ENCODE measurements at regions not wholly inside any gene's neighbourhood (a gene's known extent, or its start where the extent isn't known, plus 50 kb on each side); places are given as distances from the start of the nearest gene placed in this dataset.
A peak's percentile ranks its signal among the peaks of the same experiment; 100 is the strongest.

DNA sequence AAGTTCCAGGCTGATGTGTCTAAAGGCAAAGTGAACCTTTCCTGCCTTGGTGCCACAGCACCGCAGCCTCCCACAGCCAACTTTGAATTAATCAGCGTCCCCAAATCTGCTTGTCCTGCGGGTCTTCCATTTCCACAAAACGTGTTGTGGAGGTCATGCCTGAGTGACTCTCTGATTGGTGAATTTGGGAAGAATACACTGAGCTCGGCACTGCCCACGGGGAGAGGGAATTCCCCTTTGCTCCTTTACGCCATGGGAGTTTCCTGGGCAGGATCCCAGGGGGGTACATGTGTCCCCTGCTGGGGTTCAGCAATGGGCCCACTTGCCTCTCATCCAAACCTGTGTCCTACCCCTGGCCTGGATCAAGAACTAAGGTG lies 90.4 kb downstream of the LHX2 start:
- TF ChIP-seq, protein P1, sequence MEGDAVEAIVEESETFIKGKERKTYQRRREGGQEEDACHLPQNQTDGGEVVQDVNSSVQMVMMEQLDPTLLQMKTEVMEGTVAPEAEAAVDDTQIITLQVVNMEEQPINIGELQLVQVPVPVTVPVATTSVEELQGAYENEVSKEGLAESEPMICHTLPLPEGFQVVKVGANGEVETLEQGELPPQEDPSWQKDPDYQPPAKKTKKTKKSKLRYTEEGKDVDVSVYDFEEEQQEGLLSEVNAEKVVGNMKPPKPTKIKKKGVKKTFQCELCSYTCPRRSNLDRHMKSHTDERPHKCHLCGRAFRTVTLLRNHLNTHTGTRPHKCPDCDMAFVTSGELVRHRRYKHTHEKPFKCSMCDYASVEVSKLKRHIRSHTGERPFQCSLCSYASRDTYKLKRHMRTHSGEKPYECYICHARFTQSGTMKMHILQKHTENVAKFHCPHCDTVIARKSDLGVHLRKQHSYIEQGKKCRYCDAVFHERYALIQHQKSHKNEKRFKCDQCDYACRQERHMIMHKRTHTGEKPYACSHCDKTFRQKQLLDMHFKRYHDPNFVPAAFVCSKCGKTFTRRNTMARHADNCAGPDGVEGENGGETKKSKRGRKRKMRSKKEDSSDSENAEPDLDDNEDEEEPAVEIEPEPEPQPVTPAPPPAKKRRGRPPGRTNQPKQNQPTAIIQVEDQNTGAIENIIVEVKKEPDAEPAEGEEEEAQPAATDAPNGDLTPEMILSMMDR (IDR thresholded peaks at IDR 0.05; ENCODE audit: insufficient read depth, low read depth, low read length, missing control alignments), result no peak
- no peak overlapping the region for H3K4me3 ChIP-seq (ENCODE audit: low read length)
- DNase-seq (ENCODE audit: low read depth), result no peak

DNA sequence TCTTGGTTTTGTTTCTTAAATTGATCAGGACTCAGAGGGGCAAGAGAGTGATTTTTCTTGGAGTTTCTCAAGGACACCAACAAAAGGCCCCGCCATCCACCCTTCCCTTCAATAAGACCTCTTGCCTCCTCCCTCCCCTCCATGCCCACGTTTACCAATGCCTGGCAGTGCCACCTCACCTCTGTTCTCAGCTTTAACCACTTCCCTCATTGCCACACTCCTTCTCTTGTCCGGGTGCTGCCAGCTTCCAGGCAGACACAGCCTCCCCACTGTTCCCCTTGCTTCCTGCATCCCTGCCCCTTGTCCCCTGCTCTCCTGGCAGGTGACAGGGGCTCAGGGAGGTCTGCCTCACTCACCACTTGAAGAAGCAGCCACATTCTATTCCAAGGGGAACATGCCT lies 90.8 kb downstream of the LHX2 start:
- no peak for DNase-seq (ENCODE audit: low read depth)
- TF ChIP-seq, protein P1 (IDR thresholded peaks at IDR 0.05; ENCODE audit: insufficient read depth, low read depth, low read length, missing control alignments), result no peak
- H3K4me3 ChIP-seq (ENCODE audit: low read length), result no peak overlapping the region

DNA sequence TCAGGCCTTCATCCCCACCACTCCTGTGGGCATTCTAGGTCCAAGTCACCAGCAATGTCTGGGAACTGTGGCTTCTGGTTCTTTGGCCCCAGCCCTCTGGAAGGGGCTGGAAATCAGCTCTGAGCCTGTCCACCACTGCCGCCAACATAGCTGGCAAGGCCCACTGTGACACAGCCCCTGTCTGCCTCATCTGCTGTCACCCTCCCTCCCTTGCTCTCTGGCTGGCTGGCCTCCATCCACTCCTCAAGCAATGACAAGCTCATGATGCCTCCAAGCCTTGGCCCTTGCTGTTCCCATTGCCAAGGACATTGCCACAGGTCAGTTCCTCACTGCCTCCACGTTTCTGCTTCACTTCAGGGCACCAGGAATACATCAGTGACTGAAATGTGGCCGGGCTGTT lies 93.7 kb downstream of the LHX2 start:
- DNase-seq (ENCODE audit: low read depth), result no peak
- H3K4me3 ChIP-seq (ENCODE audit: low read length), result no peak overlapping the region
- TF ChIP-seq, protein P1 (IDR thresholded peaks at IDR 0.05; ENCODE audit: insufficient read depth, low read depth, low read length, missing control alignments), result no peak

DNA sequence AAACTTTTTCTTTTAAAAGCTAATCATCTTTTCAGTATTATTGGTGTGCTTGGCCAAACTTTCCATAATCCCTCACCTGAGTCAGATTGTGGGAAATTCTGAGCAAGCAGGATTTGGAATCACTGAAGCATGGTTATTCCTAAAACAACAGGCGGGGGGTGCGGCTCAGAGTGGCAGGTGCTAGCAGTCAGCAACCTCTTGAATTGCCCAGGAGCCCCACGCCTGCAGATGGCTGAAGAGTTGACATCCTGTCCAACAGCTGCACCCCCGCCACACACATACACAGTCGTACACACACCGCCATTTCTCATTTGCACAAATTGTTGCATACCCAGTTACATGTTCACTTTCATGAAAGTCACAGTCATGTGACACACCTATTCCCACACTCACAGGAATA lies 96.6 kb downstream of the LHX2 start:
- TF ChIP-seq, protein P1 (IDR thresholded peaks at IDR 0.05; ENCODE audit: insufficient read depth, low read depth, low read length, missing control alignments), result no peak
- no peak for DNase-seq (ENCODE audit: low read depth)
- no peak overlapping the region for H3K4me3 ChIP-seq (ENCODE audit: low read length)

DNA sequence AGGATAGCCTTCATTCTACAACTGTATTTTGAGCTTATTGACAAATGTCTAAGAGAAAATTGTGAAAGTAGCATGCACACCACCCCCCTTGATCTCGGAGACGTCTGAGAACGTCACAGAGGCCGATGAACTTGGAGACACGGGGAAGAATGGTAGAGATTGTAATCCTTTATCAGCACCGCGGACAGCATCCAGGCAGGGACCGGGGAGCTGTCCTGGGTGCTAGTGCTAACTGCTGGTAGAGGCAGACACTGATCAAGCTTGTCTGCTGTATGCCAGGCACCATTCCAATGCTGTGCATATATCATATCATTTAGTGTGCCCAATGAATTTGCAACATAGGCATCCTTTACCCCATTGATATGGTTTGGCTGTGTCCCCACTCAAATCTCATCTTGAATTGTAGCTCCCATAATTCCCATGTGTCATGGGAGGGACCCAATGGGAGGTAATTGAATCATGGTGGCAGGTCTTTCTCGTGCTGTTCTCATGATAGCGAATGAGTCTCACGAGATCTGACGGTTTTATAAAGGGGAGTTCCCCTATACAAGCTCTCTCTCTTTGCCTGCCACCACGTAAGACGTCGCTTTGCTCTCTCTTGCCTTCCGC lies 98.8 kb downstream of the LHX2 start:
- TF ChIP-seq, protein P1 (IDR thresholded peaks at IDR 0.05; ENCODE audit: insufficient read depth, low read depth, low read length, missing control alignments), result no peak
- peak; percentile 75 for DNase-seq (ENCODE audit: low read depth)
- no peak overlapping the region for H3K4me3 ChIP-seq (ENCODE audit: low read length)

DNA sequence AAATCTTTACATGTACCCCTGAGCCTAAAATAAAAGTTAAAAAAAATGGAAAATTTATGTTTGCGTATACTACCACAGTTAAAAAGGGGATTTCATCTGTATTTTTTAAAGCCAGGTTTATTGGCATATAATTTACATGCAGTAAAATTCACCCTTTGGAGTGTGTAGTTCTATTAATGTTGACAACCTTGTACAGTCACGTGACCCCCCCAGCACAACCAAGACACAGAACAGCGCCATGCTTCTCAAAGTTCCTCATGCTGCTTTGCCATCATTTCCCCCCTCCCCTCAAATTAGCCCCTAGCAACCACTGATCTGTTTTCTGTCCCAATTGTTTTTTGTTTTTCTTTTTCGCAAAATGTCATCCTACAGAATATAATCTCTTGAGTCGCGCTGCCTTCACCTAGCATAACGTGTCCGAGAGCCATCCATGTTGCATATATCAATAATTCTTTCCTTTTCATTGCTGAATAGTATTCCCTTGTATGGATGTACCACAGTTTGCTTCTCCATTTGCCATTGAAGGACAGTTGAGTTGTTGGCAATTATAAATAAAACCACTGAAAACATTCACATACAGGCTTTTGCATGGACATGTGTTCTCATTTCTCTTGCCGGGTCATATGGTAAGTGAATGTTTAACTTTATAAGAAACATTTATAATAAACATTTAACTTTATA lies 105.3 kb downstream of the LHX2 start:
- TF ChIP-seq, protein P1 (IDR thresholded peaks at IDR 0.05; ENCODE audit: insufficient read depth, low read depth, low read length, missing control alignments), result no peak
- DNase-seq (ENCODE audit: low read depth), result no peak
- no peak overlapping the region for H3K4me3 ChIP-seq (ENCODE audit: low read length)

DNA sequence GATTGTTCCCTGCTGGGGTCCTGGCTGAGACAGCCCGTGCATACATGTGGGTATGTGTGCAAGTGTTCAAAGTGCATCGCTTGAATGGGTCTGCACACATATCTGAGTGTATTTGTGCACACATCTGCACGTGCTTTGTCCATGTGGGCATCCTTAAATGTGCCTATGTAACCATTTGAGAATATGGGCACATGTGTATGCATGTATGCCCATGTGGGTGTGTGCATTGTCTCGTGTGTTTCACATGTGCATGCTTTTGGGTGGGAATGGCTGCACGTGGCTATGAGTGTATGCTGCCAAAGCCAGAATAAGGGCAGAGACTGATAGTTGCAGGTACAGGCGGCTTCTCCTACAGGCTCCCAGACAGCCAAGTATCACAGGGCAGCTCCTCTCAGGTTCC lies 107.3 kb downstream of the LHX2 start:
- DNase-seq (ENCODE audit: low read depth), result no peak
- TF ChIP-seq, protein P1 (IDR thresholded peaks at IDR 0.05; ENCODE audit: insufficient read depth, low read depth, low read length, missing control alignments), result no peak
- H3K4me3 ChIP-seq (ENCODE audit: low read length), result no peak overlapping the region

Measured in epithelial cell of esophagus (primary cell).